T-helper 1 cell treated with Interleukin-12 subunit alpha and Interleukin-12 subunit beta and Interleukin-4 antibody, amounts not matched to agents 30 μg/mL and 1 μg/mL, for 36 hours (primary cell): ENCODE measurements at regions not wholly inside any gene's neighbourhood (a gene's known extent, or its start where the extent isn't known, plus 50 kb on each side); places are given as distances from the start of the nearest gene placed in this dataset.

Source experiments
- H3K27ac Mint-ChIP-seq: one replicate; pipeline ENCODE4 v1.8.0; 2021; ENCODE audit warnings: mild to moderate bottlenecking, mixed read lengths
- H3K27me3 Mint-ChIP-seq: one replicate; pipeline ENCODE4 v1.8.0; 2021; ENCODE audit warnings: low read depth, mixed read lengths
- H3K36me3 Mint-ChIP-seq: one replicate; pipeline ENCODE4 v1.8.0; 2021; ENCODE audit warnings: low read depth, mixed read lengths
- H3K4me1 Mint-ChIP-seq: one replicate; pipeline ENCODE4 v1.8.0; 2021; ENCODE audit warnings: low read depth, mixed read lengths
- H3K4me3 Mint-ChIP-seq: one replicate; pipeline ENCODE4 v1.8.0; 2021; ENCODE audit warnings: mild to moderate bottlenecking, moderate library complexity, mixed read lengths
- H3K9me3 Mint-ChIP-seq: one replicate; pipeline ENCODE4 v1.8.0; 2021; ENCODE audit warnings: mixed read lengths

GRCh38 chr1:96357141-96357765, 364.3 kb upstream of the PTBP2 start:
- Mint-ChIP-seq H3K4me1 (no peaks in the 10 kb centered on the region), H3K27me3 (no peaks in the 10 kb centered on the region), H3K9me3 (no peaks in the 10 kb centered on the region), H3K27ac (no peak overlapping the region), H3K4me3 (no peak overlapping the region), H3K36me3 (no peaks in the 10 kb centered on the region)

DNA sequence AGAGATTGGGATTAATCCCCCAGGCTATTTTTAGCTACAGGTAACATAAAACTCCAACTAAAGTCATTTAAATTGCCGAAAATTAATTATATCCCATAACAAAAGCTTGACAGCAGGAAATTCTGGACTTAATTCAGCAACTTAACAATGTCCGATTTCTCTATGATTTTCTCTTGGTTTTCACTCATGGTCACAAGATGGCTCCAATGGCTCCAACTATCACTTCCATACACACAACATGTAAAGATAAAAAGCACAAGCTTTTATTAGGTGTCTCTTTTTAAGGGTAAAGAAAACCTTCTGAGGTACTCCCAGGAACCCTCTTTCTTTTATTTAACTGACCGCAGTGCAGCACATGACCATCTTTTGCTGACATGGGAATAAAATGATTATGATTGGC, 363.5 kb upstream of the PTBP2 start:
- Mint-ChIP-seq H3K27me3 (no peaks in the 10 kb centered on the region), H3K9me3 (no peaks in the 10 kb centered on the region), H3K4me1 (peaks cover 3% of the 10 kb centered on the region), H3K36me3 (no peaks in the 10 kb centered on the region), H3K4me3 (no peak overlapping the region), H3K27ac (no peak overlapping the region)

- Mint-ChIP-seq H3K9me3 (no peaks in the 10 kb centered on the region), H3K4me1 (peaks cover 6% of the 10 kb centered on the region), H3K27ac (no peak overlapping the region), H3K4me3 (no peak overlapping the region), H3K36me3 (no peaks in the 10 kb centered on the region), H3K27me3 (no peaks in the 10 kb centered on the region)
Observed at GRCh38 chr1:96360036-96360795, 361.4 kb upstream of the PTBP2 start.

GRCh38 chr1:96361271-96361856, 360.2 kb upstream of the PTBP2 start:
- no peak overlapping the region for H3K4me3 Mint-ChIP-seq
- H3K36me3 Mint-ChIP-seq = no peaks in the 10 kb centered on the region
- H3K4me1 Mint-ChIP-seq = peaks cover 6% of the 10 kb centered on the region
- no peaks in the 10 kb centered on the region for H3K9me3 Mint-ChIP-seq
- H3K27ac Mint-ChIP-seq = no peak overlapping the region
- no peaks in the 10 kb centered on the region for H3K27me3 Mint-ChIP-seq

DNA sequence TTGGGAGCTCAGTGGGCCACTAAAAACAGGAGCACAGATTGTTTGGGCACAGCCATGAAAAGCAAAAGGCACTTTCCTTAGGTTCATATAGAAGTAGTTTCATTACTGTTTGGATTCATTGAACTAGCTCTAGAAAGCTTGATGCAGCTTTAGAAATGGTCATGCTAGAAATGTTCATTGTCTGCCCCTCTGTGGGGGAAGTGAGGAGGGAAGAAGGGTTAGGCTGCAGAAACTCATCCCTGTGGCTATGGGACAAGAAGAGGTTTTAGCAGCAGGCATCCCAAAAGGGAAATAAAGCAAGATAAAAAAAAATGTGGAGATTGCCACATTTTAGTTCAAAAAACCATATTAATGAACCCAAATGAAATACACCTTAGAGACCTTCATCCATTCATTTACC, 359.6 kb upstream of the PTBP2 start:
- no peaks in the 10 kb centered on the region for H3K36me3 Mint-ChIP-seq
- no peaks in the 10 kb centered on the region for H3K27me3 Mint-ChIP-seq
- H3K27ac Mint-ChIP-seq = no peak overlapping the region
- H3K9me3 Mint-ChIP-seq = no peaks in the 10 kb centered on the region
- no peak overlapping the region for H3K4me3 Mint-ChIP-seq
- H3K4me1 Mint-ChIP-seq = peaks cover 6% of the 10 kb centered on the region

- H3K36me3 Mint-ChIP-seq = no peaks in the 10 kb centered on the region
- peaks cover 6% of the 10 kb centered on the region for H3K4me1 Mint-ChIP-seq
- H3K4me3 Mint-ChIP-seq = no peak overlapping the region
- H3K27ac Mint-ChIP-seq = peak overlapping the region; percentile 27
- H3K9me3 Mint-ChIP-seq = no peaks in the 10 kb centered on the region
- H3K27me3 Mint-ChIP-seq = no peaks in the 10 kb centered on the region
Observed at GRCh38 chr1:96362623-96363022, 359.0 kb upstream of the PTBP2 start.

DNA sequence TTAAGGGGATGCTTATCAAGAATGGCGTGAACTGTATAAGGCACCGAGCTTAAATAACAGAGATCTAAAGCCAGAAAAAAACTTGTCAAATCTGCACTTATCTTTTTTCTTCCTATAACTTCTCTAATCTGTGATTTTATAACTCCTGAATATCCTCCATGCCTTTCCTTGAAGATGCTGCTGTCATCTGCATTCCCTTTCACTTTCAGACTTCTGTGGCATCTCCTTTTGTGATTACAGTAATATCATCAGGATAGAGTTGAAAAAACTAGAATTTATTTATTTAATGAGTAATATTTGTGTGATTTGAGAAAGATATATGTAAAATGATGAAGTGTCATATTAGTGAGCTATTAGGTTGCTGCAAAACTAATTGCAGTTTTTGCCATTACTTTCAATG, 357.8 kb upstream of the PTBP2 start:
- Mint-ChIP-seq H3K27me3 (no peaks in the 10 kb centered on the region), H3K36me3 (no peaks in the 10 kb centered on the region), H3K4me3 (no peak overlapping the region), H3K27ac (no peak overlapping the region), H3K4me1 (peaks cover 6% of the 10 kb centered on the region), H3K9me3 (no peaks in the 10 kb centered on the region)

DNA sequence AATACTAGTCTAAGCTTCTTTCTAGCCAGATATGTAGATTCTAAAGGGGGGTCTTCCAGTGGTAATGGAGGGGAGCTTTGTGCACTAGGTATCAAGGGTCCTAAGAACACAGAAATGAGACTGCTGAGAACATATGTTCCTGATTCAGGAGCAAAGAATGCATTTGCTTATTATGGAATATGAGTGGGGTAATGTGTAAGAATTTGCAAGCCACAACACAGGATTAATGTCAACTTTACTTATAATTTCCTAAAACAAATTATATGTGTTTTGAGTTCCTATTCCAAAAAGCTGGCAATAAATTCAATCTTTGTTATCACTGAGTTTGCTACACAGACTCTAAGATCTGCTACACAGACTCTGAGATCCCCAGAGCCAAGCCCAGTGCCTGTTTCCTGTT, 357.0 kb upstream of the PTBP2 start:
- no peaks in the 10 kb centered on the region for H3K36me3 Mint-ChIP-seq
- H3K4me1 Mint-ChIP-seq = peaks cover 6% of the 10 kb centered on the region
- no peaks in the 10 kb centered on the region for H3K9me3 Mint-ChIP-seq
- no peaks in the 10 kb centered on the region for H3K27me3 Mint-ChIP-seq
- no peak overlapping the region for H3K27ac Mint-ChIP-seq
- H3K4me3 Mint-ChIP-seq = no peak overlapping the region

DNA sequence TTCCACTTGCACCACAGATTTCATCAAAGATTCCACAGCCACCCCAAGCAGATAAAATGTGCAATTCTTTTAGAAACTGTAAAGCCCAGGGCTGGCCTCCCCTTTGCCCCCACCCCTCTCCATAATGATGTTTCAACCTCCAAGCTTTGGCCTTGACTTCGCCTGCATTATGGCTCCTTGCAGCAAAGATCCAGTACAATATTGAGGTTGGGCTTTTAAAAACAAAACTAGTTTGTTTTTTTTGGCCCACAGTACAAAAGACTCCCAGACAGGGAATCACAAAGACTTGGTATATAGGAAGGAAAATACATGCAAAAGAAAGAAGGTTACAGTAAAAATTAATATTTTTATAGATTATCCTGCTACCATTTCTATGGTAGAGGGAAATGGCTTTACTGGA, 356.5 kb upstream of the PTBP2 start:
- no peak overlapping the region for H3K4me3 Mint-ChIP-seq

GRCh38 chr1:96365596-96366390, 355.8 kb upstream of the PTBP2 start:
- Mint-ChIP-seq H3K36me3 (no peaks in the 10 kb centered on the region), H3K27ac (no peak overlapping the region), H3K4me1 (peaks cover 6% of the 10 kb centered on the region), H3K9me3 (peaks cover 4% of the 10 kb centered on the region), H3K27me3 (no peaks in the 10 kb centered on the region), H3K4me3 (no peak overlapping the region)

More for the DNA sequence above, 356.5 kb upstream of the PTBP2 start:
- Mint-ChIP-seq H3K27me3 (no peaks in the 10 kb centered on the region), H3K9me3 (no peaks in the 10 kb centered on the region), H3K36me3 (no peaks in the 10 kb centered on the region), H3K27ac (no peak overlapping the region), H3K4me1 (peaks cover 6% of the 10 kb centered on the region)

- H3K36me3 Mint-ChIP-seq = no peaks in the 10 kb centered on the region
- H3K4me3 Mint-ChIP-seq = no peak overlapping the region
- no peak overlapping the region for H3K27ac Mint-ChIP-seq
- H3K9me3 Mint-ChIP-seq = peaks cover 4% of the 10 kb centered on the region
- H3K4me1 Mint-ChIP-seq = peaks cover 6% of the 10 kb centered on the region
- no peaks in the 10 kb centered on the region for H3K27me3 Mint-ChIP-seq
Observed at GRCh38 chr1:96366516-96366915, 355.1 kb upstream of the PTBP2 start.

DNA sequence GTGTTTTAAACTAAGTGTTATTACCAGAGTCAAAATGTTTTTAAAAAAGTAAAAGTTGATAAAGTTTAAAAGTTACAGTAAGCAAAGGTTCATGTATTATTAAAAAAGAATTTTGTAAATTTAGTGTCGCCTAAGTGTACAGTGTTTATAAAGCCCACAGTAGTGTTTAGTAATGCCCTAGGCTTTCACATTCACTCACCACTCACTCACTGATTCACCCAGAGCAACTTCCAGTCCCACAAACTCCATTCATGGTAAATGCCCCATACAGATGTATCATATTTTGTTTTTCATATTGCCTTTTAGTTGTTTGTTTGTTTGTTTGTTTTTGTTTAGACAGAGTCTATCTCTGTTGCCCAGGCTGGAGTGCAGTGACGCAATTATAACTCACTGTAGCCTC, 353.8 kb upstream of the PTBP2 start:
- Mint-ChIP-seq H3K4me3 (no peak overlapping the region), H3K9me3 (peaks cover 7% of the 10 kb centered on the region), H3K4me1 (peaks cover 4% of the 10 kb centered on the region), H3K27me3 (no peaks in the 10 kb centered on the region), H3K27ac (no peak overlapping the region), H3K36me3 (no peaks in the 10 kb centered on the region)

DNA sequence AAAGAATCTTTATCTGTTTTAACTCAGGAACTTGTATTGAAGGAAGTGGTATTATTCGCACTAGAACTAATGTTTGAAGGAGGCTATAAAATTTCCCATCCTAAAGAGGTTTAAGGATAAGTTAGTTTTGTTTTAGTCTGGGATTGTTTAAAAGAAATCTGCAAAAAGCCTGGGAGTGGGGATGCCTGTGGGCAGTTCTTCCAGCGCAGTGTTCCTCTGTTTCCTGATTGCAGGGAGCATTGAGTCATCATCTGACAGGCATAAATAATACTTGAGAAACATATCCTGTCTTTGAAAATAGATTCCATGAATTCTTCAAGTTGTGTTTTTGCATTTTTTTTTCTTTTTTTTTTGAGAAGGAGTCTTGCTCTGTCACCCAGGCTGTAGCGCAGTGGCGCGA, 350.8 kb upstream of the PTBP2 start:
- no peak overlapping the region for H3K4me3 Mint-ChIP-seq
- H3K9me3 Mint-ChIP-seq = peaks cover 7% of the 10 kb centered on the region
- H3K4me1 Mint-ChIP-seq = no peaks in the 10 kb centered on the region
- no peak overlapping the region for H3K27ac Mint-ChIP-seq
- H3K27me3 Mint-ChIP-seq = no peaks in the 10 kb centered on the region
- H3K36me3 Mint-ChIP-seq = no peaks in the 10 kb centered on the region

GRCh38 chr1:96372881-96373280, 348.7 kb upstream of the PTBP2 start:
- Mint-ChIP-seq H3K27ac (no peak overlapping the region), H3K4me1 (no peaks in the 10 kb centered on the region), H3K9me3 (peaks cover 7% of the 10 kb centered on the region), H3K4me3 (no peak overlapping the region), H3K27me3 (no peaks in the 10 kb centered on the region), H3K36me3 (no peaks in the 10 kb centered on the region)
